H9 (cell line): ENCODE measurements at regions not wholly inside any gene's neighbourhood (a gene's known extent, or its start where the extent isn't known, plus 50 kb on each side); places are given as distances from the start of the nearest gene placed in this dataset.

Experiments
- DNase-seq: peaks from one replicate; pipeline ENCODE4 v3.0.0-alpha.2; 2017
- H2AFZ ChIP-seq: one replicate; pipeline ENCODE4 v1.6.1; 2013; ENCODE audit warnings: mild to moderate bottlenecking, low read length, control low read depth, moderate library complexity
- H2AK5ac ChIP-seq: 2 replicates; pipeline ENCODE4 v1.6.1; 2013; ENCODE audit warnings: low read length, control low read depth, mixed read lengths; ENCODE audit not compliant: insufficient read length
- H2BK120ac ChIP-seq: one replicate; pipeline ENCODE4 v1.6.1; 2013; ENCODE audit warnings: low read depth, mild to moderate bottlenecking, low read length, control low read depth, inconsistent platforms; ENCODE audit not compliant: poor library complexity, severe bottlenecking
- H2BK12ac ChIP-seq: 2 replicates; pipeline ENCODE4 v1.6.1; 2013; ENCODE audit warnings: low read length, control low read depth, mixed read lengths, low read depth; ENCODE audit not compliant: insufficient read length
- H2BK15ac ChIP-seq: 2 replicates; pipeline ENCODE4 v1.6.1; 2013; ENCODE audit warnings: low read depth, low read length, control low read depth
- H2BK20ac ChIP-seq: one replicate; pipeline ENCODE4 v1.6.1; 2013; ENCODE audit warnings: low read depth, mild to moderate bottlenecking, low read length, control low read depth, inconsistent platforms; ENCODE audit not compliant: poor library complexity, severe bottlenecking
- H2BK5ac ChIP-seq: 2 replicates; pipeline ENCODE4 v1.6.1; 2013; ENCODE audit warnings: low read length, control low read depth, mixed read lengths; ENCODE audit not compliant: insufficient read length
- H3K14ac ChIP-seq: 2 replicates; pipeline ENCODE4 v1.6.1; 2013; ENCODE audit warnings: low read length, control low read depth; ENCODE audit not compliant: insufficient read depth
- H3K18ac ChIP-seq: 2 replicates; pipeline ENCODE4 v1.6.1; 2013; ENCODE audit warnings: low read depth, mild to moderate bottlenecking, mixed read lengths, low read length, control low read depth; ENCODE audit not compliant: insufficient read length
- H3K23ac ChIP-seq: 2 replicates; pipeline ENCODE4 v1.6.1; 2013; ENCODE audit warnings: low read length, control low read depth, mixed read lengths, low read depth; ENCODE audit not compliant: insufficient read length
- H3K23me2 ChIP-seq: 2 replicates; pipeline ENCODE4 v1.6.1; 2013; ENCODE audit warnings: low read depth, mild to moderate bottlenecking, mixed read lengths, low read length, control low read depth; ENCODE audit not compliant: insufficient read length, poor library complexity, severe bottlenecking
- H3K27ac ChIP-seq: 2 replicates; pipeline ENCODE4 v1.5.1; 2013; ENCODE audit warnings: low read length, control low read depth, mixed read lengths, low read depth; ENCODE audit not compliant: insufficient read length
- H3K27me3 ChIP-seq: 2 replicates; pipeline ENCODE4 v1.6.1; 2013; ENCODE audit warnings: low read length, control low read depth, inconsistent platforms; ENCODE audit not compliant: insufficient read depth
- H3K4ac ChIP-seq: 2 replicates; pipeline ENCODE4 v1.6.1; 2013; ENCODE audit warnings: low read depth, mild to moderate bottlenecking, control low read depth, inconsistent platforms, low read length, moderate library complexity
- H3K4me1 ChIP-seq: 2 replicates; pipeline ENCODE4 v1.6.1; 2013; ENCODE audit warnings: low read length, control low read depth, inconsistent platforms; ENCODE audit not compliant: insufficient read depth
- H3K4me2 ChIP-seq: 2 replicates; pipeline ENCODE4 v1.6.1; 2013; ENCODE audit warnings: low read length, control low read depth, mixed read lengths; ENCODE audit not compliant: insufficient read length, insufficient read depth
- H3K56ac ChIP-seq: 2 replicates; pipeline ENCODE4 v1.6.1; 2013; ENCODE audit warnings: low read depth, mild to moderate bottlenecking, mixed read lengths, low read length, control low read depth; ENCODE audit not compliant: insufficient read length
- H3K79me1 ChIP-seq: 2 replicates; pipeline ENCODE4 v1.6.1; 2013; ENCODE audit warnings: low read depth, mild to moderate bottlenecking, moderate library complexity, low read length, control low read depth, inconsistent platforms; ENCODE audit not compliant: insufficient read depth, poor library complexity, severe bottlenecking
- H3K79me2 ChIP-seq: 2 replicates; pipeline ENCODE4 v1.6.1; 2013; ENCODE audit warnings: low read length, control low read depth, inconsistent platforms; ENCODE audit not compliant: insufficient read depth
- H3K9ac ChIP-seq: 2 replicates; pipeline ENCODE4 v1.6.1; 2013; ENCODE audit warnings: low read length, control low read depth, mixed read lengths; ENCODE audit not compliant: insufficient read length; ENCODE audit errors: extremely low read depth
- H3K9me3 ChIP-seq: one replicate; pipeline ENCODE4 v1.6.1; 2013; ENCODE audit warnings: low read depth, low read length, inconsistent platforms; ENCODE audit not compliant: control insufficient read depth
- H3T11ph ChIP-seq: one replicate; pipeline ENCODE4 v1.6.1; 2013; ENCODE audit warnings: mild to moderate bottlenecking, low read length, control low read depth, inconsistent platforms
- H4K20me1 ChIP-seq: one replicate; pipeline ENCODE4 v1.6.1; 2013; ENCODE audit not compliant: control insufficient read depth, insufficient read length, insufficient read depth
- H4K5ac ChIP-seq: 2 replicates; pipeline ENCODE4 v1.6.1; 2013; ENCODE audit warnings: low read depth, mild to moderate bottlenecking, mixed read lengths, low read length, control low read depth; ENCODE audit not compliant: insufficient read length
- H4K8ac ChIP-seq: replicated peaks from 2 replicates; pipeline ENCODE4 v1.6.1; 2013; ENCODE audit warnings: low read length, control low read depth, mixed read lengths, low read depth; ENCODE audit not compliant: insufficient read length
- H4K91ac ChIP-seq: 2 replicates; pipeline ENCODE4 v1.6.1; 2013; ENCODE audit warnings: low read depth, mild to moderate bottlenecking, moderate library complexity, mixed read lengths, low read length, control low read depth; ENCODE audit not compliant: insufficient read length
- H3K27ac Mint-ChIP-seq, 3 experiments: 2 replicates in 2 of 3; 3 replicates in 1 of 3; pipeline ENCODE4 v1.8.0; 2020 to 2021; ENCODE audit warnings: mixed read lengths in 3 of 3, mild to moderate bottlenecking in 1 of 3, moderate library complexity in 1 of 3
- H3K27me3 Mint-ChIP-seq: 2 replicates; pipeline ENCODE4 v1.8.0; 2021; ENCODE audit warnings: low read depth, mild to moderate bottlenecking, moderate library complexity, mixed read lengths
- H3K36me3 Mint-ChIP-seq, 3 experiments: 2 replicates in 2 of 3; 3 replicates in 1 of 3; pipeline ENCODE4 v1.8.0; 2020 to 2021; ENCODE audit warnings: low read depth in 3 of 3, mixed read lengths in 3 of 3; ENCODE audit not compliant: insufficient read depth in 1 of 3
- H3K4me1 Mint-ChIP-seq, 2 experiments: 2 replicates each; pipeline ENCODE4 v1.8.0; 2020; ENCODE audit warnings: mixed read lengths in 2 of 2
- H3K4me3 Mint-ChIP-seq, 2 experiments: 2 replicates in 1 of 2; 3 replicates in 1 of 2; pipeline ENCODE4 v1.8.0; 2020 to 2021; ENCODE audit warnings: mild to moderate bottlenecking in 2 of 2, mixed read lengths in 2 of 2, moderate library complexity in 1 of 2
- H3K9me3 Mint-ChIP-seq, 2 experiments: 2 replicates in 1 of 2; 3 replicates in 1 of 2; pipeline ENCODE4 v1.8.0; 2020; ENCODE audit warnings: mild to moderate bottlenecking in 2 of 2, mixed read lengths in 2 of 2, moderate library complexity in 1 of 2
- CTCF ChIP-seq: fragments of 200-600 bp; sonication (generic); conservative IDR thresholded peaks from 3 replicates; pipeline ENCODE4 v1.8.0; 2021; ENCODE audit warnings: antibody characterized with exemption, mild to moderate bottlenecking
- WGBS: extraction: QIAGEN DNeasy Blood & Tissue Kit; methylation state at CpG from one replicate; pipeline ENCODE4 v1.1.7; 2013; ENCODE audit warnings: missing lambda C conversion rate, low lambda C conversion rate, mixed read lengths; ENCODE audit not compliant: insufficient read length; ENCODE audit errors: extremely low coverage; 5-methylcytosine and 5-hydroxymethylcytosine counted together

GRCh38 chr4:123956204-123956603 is 559.6 kb downstream of the SPRY1 start:
- Histone ChIP-seq H2AK5ac (no peak overlapping the region), H3K79me1 (no peaks in the 10 kb centered on the region), H4K20me1 (no peaks in the 10 kb centered on the region), H2AFZ (no peak overlapping the region), H4K8ac (no peak overlapping the region), H3K4me2 (no peak overlapping the region), H3K9ac (no peak overlapping the region), H3K27me3 (no peaks in the 10 kb centered on the region), H2BK5ac (no peak overlapping the region), H4K5ac (no peak overlapping the region), H3K56ac (no peak overlapping the region), H3K79me2 (no peaks in the 10 kb centered on the region), H4K91ac (no peak overlapping the region), H3K27ac (no peak overlapping the region), H3K23ac (no peak overlapping the region), H3K14ac (no peak overlapping the region), H3K23me2 (no peaks in the 10 kb centered on the region), H2BK120ac (no peak overlapping the region), H3K4me1 (no peaks in the 10 kb centered on the region; the same call in 1 of the 2 replicates), H3T11ph (no peak overlapping the region), H2BK15ac (no peak overlapping the region), H2BK12ac (no peak overlapping the region), H3K9me3 (no peaks in the 10 kb centered on the region), H3K18ac (no peak overlapping the region), H2BK20ac (no peak overlapping the region), H3K4ac (no peak overlapping the region)
- WGBS = no CpG with 5 or more reads among the region's 7 CpGs
- peaks cover 11 to 20% of the 10 kb centered on the region in 2 experiments for H3K4me1 Mint-ChIP-seq
- peaks cover 15 to 26% (median 19%) of the 10 kb centered on the region in 3 experiments for H3K36me3 Mint-ChIP-seq
- H3K4me3 Mint-ChIP-seq = no peak overlapping the region
- no peaks in the 10 kb centered on the region for H3K27me3 Mint-ChIP-seq
- no peak for DNase-seq
- H3K9me3 Mint-ChIP-seq = peaks cover 5 to 13% of the 10 kb centered on the region in 2 experiments; a peak in 4 of 5 replicates
- TF ChIP-seq CTCF = no peak
- no peak overlapping the region for H3K27ac Mint-ChIP-seq
